SHP77 treated with DMSO at 0.1 percent for 48 hours (cell line): ENCODE measurements at regions not wholly inside any gene's neighbourhood (a gene's known extent, or its start where the extent isn't known, plus 50 kb on each side); places are given as distances from the start of the nearest gene placed in this dataset.
"Not testable (repeated sequence)": the region's sequence is repeated elsewhere in the genome, so short reads cannot be mapped to it uniquely, and the experiment has no call there.

ENCODE experiments used
- DNase-seq: peaks from one replicate; lab custom pipeline; 2025; lab: John Stamatoyannopoulos, UW

DNA sequence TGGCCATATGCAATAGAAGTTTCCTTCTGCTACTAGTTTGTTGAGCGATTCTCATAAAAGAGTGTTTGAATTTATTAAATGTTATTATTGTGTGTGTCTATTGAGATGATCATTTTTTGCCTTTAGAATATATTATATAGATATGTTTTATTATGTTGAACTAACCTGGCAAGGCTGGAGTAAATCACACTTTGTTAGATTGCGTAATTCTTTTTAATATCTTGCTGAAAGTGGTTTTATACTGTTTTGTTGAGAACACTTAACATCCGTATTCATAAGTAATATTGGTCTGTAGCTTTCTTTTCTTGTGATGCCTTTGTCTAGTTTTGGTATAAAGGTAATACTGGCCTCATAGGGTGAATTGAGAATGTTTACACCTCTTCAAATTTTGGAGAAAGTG, 574.3 kb upstream of the PCDH20 start:
- no peak for DNase-seq

DNA sequence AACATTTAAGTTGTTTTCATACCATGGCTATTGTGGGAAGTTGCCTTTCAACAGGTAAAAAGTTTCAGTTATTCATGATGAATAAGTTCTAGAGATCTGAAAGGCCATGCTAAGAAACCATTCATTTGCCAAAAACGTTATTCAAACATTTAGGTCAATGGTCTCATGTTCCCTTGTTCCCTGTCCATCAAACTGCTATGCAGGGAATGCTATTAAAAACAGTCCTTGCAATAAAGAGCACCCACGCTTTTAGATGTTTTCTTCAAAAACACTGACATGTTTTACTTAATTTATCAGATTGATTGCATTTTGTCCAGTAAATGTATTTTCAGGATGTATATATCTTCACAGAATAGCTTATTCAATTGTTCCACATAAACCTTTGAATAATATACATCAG, 573.2 kb upstream of the PCDH20 start:
- no peak for DNase-seq

DNA sequence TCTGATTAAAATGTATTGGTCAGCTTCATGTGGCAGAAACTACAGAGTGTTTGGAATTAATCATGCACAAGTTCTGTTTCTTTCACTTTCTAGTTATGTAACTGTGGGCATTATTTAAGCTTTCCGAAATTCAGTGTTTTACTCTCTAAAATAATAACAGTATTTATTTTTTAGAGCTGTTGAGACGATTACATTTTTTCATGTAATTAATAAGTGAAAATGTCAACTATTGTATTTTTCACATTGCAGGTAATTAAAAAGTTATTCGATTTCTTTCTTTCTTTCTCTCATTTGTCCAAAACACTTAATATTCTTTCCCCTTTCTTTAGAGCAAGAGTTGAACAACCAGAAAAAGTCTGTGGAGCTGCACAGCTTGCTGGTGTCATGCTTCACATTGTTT, 559.4 kb upstream of the PCDH20 start:
- DNase-seq = no peak

DNA sequence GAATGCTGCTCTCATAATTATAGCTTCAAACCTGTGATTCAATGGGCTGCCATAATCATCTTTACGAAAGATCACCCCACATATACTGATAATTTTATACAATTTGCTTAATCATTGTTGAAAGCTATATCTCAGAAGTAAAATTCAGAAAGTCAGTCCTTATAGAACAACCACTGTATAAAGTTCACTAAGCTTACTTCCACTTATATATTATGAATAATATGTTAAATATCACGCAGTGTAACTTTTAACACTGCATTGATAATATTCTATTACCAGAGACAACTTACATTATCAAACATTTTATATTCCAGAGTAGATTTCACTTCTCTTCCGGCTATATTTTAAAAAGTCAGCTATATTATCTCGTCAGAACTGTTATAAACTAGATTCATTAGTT, 550.1 kb upstream of the PCDH20 start:
- no peak for DNase-seq

DNA sequence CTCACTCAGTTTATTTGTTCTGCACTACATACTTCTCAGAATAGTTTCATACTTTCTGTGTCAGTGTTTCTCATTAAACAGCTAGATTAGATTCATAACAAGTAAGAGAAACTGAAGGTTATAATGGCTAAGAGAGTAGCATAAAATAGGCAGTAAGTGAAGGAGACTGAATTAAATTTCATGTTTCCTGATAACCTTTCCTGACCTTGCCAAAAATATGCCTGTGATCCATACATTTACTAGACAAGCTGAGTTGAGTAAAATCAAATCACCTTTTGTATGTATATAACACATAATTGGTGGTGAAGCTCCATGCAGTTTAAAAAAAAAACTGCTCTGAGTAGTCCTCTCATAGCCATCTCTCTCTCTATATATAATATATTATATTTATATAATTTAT, 545.3 kb upstream of the PCDH20 start:
- DNase-seq = no peak

- peak; percentile 5 for DNase-seq
Measured at GRCh38 chr13:61954092-61954491, 538.4 kb upstream of the PCDH20 start.

GRCh38 chr13:61950828-61951227, 535.2 kb upstream of the PCDH20 start:
- DNase-seq = no peak

DNA sequence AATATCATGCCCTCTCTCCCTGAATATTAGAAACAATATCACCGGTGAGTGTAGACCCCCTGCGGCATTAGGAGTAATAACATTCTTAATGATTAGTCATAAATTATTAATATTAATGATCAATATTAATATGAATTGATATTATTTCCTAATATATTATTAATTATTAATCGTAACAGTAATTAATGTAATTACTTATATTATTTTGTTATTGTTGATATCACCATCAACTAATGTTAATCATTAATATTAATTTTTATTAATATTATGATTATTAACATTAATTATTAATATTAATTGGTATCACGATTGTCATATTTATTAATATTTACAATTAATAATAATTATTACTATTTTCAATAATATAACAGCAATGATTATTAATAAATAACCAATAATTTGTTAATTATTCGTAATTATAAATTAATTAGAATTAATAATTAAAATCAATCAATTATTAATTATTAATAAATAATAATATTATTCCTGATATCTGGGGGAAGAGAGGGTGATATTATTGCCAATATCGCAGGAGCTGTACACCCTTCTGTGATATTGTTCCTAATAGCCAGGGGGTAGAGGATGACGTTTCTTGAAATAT, 528.8 kb upstream of the PCDH20 start:
- no peak for DNase-seq

GRCh38 chr13:61935710-61936109, 520.1 kb upstream of the PCDH20 start:
- no peak for DNase-seq

DNA sequence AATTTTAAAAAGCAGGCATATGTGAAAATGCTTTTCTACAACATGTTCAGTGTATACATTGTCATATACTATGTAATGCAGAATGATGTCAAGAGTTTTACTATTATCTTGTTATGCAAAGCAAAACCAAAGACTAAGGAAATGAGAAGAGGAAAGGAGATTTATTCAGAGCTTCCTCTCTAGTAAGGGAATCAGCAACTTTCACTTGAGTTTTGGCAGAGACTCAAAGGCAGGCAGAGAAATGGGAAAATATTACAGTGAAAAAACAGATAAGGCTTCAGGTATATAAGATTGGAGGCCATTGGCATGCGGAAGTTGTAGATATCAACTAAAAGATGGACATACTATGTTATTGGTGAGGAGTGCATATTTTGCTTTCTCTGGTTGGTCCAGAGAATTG, 512.0 kb upstream of the PCDH20 start:
- DNase-seq = no peak

- no peak for DNase-seq
Measured at GRCh38 chr13:61918841-61919240, 503.2 kb upstream of the PCDH20 start.

DNA sequence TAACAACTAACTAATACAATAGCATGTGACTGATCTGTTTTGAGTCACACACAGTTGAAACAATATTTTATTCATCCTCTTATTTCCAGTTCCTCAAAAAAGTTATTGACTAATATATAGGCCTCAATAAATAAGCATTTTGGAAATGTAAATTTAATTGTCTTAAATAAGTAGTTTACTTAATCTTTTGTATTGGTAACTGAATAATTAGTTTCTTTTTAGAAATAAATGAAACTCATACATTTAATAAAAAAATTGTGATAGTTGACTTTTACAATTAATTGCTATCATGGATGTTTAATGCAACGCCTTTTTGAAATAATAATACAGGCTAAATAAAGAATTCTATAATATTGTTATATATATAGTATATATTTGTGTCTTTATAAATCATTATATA, 500.8 kb upstream of the PCDH20 start:
- no peak for DNase-seq

- no peak for DNase-seq
Measured at GRCh38 chr13:61913183-61913582, 497.5 kb upstream of the PCDH20 start.

- DNase-seq = no peak
Measured at GRCh38 chr13:61908906-61909615, 493.4 kb upstream of the PCDH20 start.

DNA sequence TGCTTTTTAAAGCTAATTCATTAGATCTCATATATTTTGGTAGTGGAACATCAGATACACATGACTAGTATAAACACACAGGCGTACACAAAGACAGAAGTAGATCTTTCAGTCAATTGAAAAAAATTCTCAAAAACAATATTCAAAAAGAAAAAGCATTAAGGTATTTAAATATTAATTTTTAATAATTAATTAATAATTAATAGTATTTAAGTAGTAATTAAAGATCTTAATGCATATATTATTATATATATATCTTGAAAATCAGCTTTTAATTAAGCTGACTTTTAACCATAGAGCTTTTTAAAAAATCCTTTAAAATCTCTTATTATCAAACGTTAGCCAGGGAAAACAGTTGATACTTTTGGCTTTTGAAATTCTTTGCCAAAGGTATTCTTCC, 489.4 kb upstream of the PCDH20 start:
- DNase-seq = no peak

DNA sequence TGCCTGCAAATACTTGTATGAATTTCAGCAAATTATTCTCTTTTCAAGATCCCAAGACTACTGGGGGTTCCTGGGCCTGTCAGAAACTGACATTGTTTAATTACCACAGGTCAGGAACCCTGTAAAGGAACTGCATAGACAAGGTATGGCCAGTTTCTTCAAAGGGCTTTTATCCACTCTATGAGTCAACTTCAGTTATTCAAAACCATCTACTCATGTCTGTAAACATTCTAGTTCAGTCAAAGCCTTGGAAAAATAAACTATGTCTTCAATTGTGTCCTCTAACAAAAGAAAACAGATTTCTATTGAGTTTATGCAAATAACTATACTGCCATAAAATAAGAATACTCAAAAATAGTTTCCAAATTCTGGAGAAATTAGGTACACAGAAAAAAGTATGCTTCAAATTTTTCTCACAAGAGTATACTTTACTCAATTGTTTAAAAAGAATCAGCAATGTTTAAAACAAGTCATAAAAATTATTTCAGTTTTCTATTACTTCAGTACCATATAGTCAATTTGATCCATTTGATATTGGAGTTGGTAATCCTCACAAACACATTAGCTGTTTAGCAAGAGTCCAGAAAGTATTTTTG, 486.4 kb upstream of the PCDH20 start:
- DNase-seq = no peak

DNA sequence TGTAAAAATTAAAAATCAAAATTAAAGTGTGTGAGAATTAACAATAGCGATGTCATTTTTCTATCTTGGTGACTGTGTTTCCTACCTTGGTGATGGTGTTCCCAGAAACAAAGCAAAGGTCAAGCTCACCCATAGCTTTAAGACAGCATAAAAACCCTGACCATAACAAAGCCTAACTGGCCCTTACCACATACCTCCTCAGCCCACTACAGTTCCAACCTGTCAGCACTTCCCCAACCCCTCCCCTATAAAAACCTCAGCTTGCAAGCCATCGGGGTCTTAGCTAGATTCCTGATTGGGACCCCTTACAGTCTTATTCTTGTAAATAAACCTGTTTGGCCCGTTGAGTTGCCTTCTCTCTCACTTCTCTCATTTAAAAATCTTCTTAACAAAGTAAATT, 484.4 kb upstream of the PCDH20 start:
- DNase-seq = no peak

- no peak for DNase-seq
Measured at GRCh38 chr13:61898207-61898606, 482.6 kb upstream of the PCDH20 start.

GRCh38 chr13:61891401-61891800, 475.8 kb upstream of the PCDH20 start:
- DNase-seq = no peak

DNA sequence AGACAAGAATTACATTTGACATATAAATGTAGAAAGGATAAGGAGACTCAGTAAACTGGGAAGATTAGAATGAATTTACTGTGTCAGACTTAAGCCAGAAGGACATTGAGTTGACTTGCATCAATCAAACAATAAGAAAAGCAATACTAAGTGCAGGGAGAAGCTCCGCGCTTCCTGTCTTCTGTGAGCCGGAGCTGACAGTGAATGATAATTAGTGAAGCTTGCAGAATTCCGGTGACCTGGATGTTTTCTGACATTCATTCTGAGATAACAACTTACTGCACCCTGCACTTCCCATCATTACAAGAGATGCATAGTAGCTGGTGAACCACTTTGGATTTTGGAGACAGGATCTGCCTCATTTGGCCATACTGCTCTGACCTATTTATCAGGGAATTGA, 469.2 kb upstream of the PCDH20 start:
- no peak for DNase-seq

- no peak for DNase-seq
Measured at GRCh38 chr13:61880578-61881283, 465.1 kb upstream of the PCDH20 start.

DNA sequence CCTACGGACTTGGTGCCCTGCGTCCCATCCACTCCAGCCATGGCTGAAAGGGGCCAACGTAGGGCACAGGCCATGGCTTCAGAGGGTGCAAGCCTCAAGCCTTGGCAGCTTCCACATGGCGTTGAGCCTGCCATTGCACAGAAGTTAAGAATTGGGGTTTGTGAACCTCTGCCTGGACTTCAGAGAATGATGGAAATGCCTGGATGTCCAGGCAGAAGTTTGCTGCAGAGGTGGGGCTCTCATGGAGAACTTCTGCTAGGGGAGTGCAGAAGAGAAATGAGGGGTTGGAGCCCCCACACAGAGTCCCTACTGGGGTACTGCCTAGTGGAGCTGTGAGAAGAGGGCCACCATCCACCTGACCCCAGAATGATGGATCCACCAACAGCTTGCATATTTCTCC, 462.9 kb upstream of the PCDH20 start:
- not testable (repeated sequence) for DNase-seq

GRCh38 chr13:61874970-61875579, 459.4 kb upstream of the PCDH20 start:
- no peak for DNase-seq
